Keratinocyte (primary cell): ENCODE measurements at regions not wholly inside any gene's neighbourhood (a gene's known extent, or its start where the extent isn't known, plus 50 kb on each side); places are given as distances from the start of the nearest gene placed in this dataset.

Experiments
- CTCF ChIP-seq, 3 experiments: IDR thresholded peaks in 1 of 3; conservative IDR thresholded peaks in 1 of 3; optimal IDR thresholded peaks in 1 of 3; 2 replicates in 2 of 3; 3 replicates in 1 of 3; pipeline versions ENCODE3 to v1.5.1; 2011; ENCODE audit warnings: low read length in 3 of 3, mild to moderate bottlenecking in 3 of 3, moderate library complexity in 2 of 3, control low read depth in 1 of 3, inconsistent platforms in 1 of 3; ENCODE audit not compliant: insufficient read depth in 2 of 3; ENCODE audit errors: extremely low read depth in 1 of 3
- EZH2 ChIP-seq: IDR thresholded peaks from one replicate; pipeline ENCODE4 v1.6.1; 2012; ENCODE audit warnings: inconsistent platforms, mild to moderate bottlenecking, low read length, moderate library complexity

- TF ChIP-seq CTCF (optimal IDR thresholded peaks at IDR 0.05 in 1 of 3, IDR thresholded peaks at IDR 0.05 in 1 of 3, conservative IDR thresholded peaks at IDR 0.05 in 1 of 3; ENCODE audit: extremely low read depth in 1 of 3, insufficient read depth in 2 of 3, low read length in 3 of 3) (no peak), EZH2 (no peak)
Observed at GRCh38 chr12:113642216-113642615, 170.5 kb upstream of the LHX5 start.
